Gastrocnemius medialis (tissue), 4 donors: ENCODE measurements at regions not wholly inside any gene's neighbourhood (a gene's known extent, or its start where the extent isn't known, plus 50 kb on each side); places are given as distances from the start of the nearest gene placed in this dataset.

Source experiments
- CTCF ChIP-seq, 5 experiments: fragments of 450-650 bp in 3 of 5; fragments of 200-600 bp in 2 of 5; sonication (generic) in 2 of 5; IDR thresholded peaks in 4 of 5; conservative IDR thresholded peaks in 1 of 5; 1 replicate in 4 of 5; 2 replicates in 1 of 5; pipeline ENCODE4 v1.5.1; 2016 to 2019; ENCODE audit warnings: antibody characterized with exemption in 5 of 5, mild to moderate bottlenecking in 3 of 5, moderate library complexity in 3 of 5
- POLR2A ChIP-seq, 2 donors: fragments of 450-650 bp; IDR thresholded peaks; one replicate each; pipeline ENCODE4 v1.6.1; 2017; ENCODE audit warnings: antibody characterized with exemption in 2 of 2, mild to moderate bottlenecking in 2 of 2, moderate library complexity in 2 of 2

DNA sequence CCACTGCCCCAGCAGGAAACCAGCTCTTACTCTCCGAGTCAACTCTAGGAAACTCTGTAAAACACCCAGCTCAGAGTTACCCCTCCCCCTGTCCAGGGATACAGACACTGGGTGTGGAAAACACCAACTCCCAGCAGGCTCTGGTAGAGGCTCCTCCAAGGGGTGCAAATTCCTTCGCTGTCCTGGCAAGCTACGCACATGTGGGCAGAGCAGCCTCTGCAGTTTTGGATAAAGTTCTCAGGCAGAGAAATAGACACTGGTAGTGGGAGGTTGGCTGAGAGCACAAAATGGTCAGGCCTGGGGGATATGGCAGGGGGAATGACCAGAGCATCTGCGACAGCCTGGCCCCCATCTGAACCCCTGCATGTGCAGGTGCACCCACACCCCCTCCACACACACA lies 146.9 kb upstream of the SDK2 start:
- TF ChIP-seq CTCF (IDR thresholded peaks at IDR 0.05 in 4 of 5, conservative IDR thresholded peaks at IDR 0.05 in 1 of 5) (no peak), POLR2A (IDR thresholded peaks at IDR 0.05) (no peak)
